ENCODE measurements at regions not wholly inside any gene's neighbourhood (a gene's known extent, or its start where the extent isn't known, plus 50 kb on each side); places are given as distances from the start of the nearest gene placed in this dataset.

DNA sequence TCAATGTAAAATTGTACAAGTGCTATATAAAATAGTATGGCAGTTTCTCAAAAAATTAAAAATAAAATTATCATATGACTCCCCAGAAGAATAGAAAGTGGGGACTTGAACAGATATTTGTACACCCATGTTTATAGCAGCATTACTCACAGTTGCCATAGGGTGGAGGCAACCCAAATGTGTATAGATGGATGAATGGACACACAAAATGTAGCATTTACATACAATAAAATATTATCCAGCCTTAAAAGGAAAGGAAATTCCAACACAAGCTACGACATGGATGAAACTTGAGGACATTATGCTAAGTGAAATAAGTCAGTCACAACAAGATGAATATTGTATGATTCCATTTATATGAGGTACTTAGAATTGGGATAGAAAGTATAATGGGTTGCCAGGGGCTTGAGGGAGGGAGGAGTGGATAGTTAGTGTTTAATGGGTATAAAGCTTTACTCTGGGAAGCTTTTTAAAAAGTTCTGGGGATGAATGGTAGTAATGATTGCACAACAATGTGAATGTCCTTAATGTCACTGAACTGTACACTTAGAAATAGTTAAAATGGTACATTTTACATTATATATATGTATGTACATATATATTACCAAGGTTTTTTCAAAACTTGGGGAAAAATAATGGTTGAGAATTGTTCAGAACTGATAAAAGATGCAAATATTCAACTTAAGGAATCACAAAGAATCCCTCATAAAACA lies 53.0 kb upstream of the ADORA3 start:
- intact Hi-C loops (cut with DNase I) = no loop called here
- no peak for ATAC-seq

DNA sequence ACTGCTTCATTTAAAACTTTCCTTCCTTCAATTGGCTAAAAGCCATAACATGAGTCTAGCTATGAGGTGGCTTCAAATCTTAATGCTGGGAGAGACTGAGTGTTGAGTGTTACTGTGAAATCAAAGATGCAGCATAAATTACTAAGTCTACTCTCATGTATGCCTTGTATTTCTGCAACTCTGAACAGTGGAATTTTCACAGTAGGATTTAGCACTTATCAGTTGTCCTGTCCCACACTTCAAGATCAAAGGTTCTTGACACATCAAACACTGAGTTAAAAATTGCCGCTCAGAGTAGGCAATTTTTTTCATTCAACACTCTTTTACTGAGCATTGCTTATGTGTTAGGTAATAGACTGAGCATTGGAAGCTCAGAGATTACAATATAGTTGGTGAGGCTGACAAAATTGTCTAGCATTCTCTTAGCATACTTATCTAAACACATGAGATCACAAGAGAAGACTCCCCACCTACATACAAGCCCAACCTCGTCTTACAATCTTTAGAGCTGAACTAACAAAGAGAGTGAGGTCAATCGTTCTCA lies 56.4 kb upstream of the ADORA3 start:
- intact Hi-C loops (cut with DNase I) = no loop called here
- no peak for DNase-seq
- peak in 1 of 2 donors; percentile 72 for ATAC-seq

More for the DNA sequence above, 53.0 kb upstream of the ADORA3 start:
- DNase-seq = no peak

DNA sequence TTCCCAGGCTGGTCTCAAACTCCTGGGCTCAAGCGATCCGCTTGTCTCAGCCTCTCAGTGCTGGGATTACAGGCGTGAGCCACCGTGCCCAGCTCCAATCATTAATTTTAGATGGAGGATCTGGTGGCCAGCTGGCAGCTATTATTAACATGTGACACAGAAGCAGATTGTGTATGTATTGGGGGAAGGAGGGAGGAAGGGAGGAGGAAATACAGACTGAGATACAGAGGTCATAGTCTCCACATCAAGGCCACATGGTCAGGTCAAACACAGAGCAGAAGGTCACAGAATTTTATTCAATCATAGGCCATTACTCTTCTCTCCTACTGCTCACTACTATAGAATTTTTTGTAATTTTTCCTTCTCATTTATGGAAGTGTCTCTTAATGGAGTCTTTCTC lies 57.9 kb upstream of the ADORA3 start:
- DNase-seq = no peak
- peak; percentile 25 to 50 for ATAC-seq
- intact Hi-C loops (cut with DNase I) = no loop called here

DNA sequence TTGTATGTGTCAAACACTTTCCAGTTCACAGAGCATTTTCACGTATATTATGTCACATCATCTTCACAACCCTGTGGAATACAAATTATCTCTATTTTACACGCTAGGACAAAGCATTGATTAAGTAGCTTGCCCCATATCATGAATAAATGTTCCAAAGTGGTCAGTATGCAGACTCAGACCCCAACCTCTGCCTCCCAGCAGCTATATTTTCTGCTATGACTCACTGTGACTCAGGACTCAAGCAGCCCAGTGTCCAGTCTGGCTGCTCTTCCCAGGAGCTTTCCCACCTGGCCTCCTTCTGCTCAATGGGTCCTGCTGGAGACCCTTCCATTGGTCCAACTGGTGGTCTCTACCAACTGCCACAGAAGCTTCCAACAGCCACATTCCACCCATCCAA lies 56.0 kb upstream of the RAP1A start:
- no peak for DNase-seq
- peak in 1 of 2 donors; percentile 66 for ATAC-seq
- intact Hi-C loops (cut with DNase I) = no loop called here

DNA sequence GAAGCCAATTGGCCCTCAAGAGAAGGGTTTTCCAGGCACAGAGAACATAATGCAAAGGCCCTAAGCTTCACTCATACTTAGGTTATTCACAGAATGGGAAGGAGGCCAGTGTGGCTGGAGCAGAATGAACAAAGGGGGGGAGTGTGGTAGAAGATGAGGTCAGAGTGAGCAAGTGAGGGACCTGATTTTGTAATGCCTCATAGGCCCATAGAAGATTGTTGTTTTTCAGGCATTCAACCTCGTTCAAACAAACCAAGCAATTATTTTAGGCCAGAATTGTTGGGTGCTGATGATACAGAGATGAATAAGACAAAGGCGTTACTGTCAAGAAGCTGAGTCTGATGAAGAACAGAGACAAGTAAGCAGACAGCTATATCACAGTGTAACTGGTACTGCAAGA lies 54.5 kb upstream of the RAP1A start:
- intact Hi-C loops (cut with DNase I) = no loop called here
- DNase-seq (no peak), ATAC-seq (peak in 1 of 2 donors; percentile 78)

DNA sequence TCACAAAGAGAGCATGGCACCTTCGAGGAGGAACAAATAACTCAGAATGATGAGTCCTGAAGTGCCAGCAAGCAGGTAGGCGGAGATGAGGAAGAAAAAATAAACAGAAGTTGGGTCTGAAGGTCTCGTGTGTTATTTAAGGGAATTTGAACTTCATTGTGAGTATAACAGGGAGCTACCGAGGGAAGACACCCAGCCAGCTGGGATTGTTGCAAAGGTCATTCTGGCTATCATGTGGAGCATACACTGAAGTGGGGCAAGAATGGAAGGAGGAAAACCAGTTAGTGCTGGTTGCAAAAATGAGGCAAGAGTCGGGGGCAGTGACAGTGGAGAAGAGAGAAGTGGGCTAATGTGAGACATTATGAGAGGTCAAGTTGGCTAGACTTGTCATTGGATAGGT lies 53.6 kb upstream of the RAP1A start:
- DNase-seq = no peak
- intact Hi-C loops (cut with DNase I) = no loop called here
- ATAC-seq = no peak

DNA sequence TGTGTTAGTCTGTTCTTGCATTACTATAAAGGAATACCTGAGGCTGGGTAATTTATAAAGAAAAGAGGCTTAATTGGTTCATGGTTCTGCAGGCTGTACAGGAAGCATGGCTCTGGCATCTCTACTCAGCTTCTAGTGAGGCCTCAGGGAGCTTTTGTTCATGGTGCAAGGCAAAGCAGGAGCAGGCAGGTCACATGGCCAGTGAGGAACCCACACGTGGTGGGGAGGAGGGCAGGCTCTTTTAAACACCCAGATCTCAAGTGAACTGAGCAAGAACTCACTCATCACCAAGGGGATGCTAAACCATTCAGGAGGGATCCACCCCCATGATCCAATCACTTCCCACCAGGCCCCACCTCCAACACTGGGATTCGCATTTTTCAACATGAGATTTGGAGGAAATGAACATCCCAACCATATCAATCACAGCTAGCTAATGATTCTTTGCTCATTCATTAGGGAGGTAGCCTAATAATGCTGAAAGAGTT lies 51.4 kb upstream of the RAP1A start:
- DNase-seq (no peak), ATAC-seq (no peak)
- intact Hi-C loops (cut with DNase I) = no loop called here

Measured in left cardiac atrium (tissue), 4 donors.